RKO (cell line): ENCODE measurements at regions not wholly inside any gene's neighbourhood (a gene's known extent, or its start where the extent isn't known, plus 50 kb on each side); places are given as distances from the start of the nearest gene placed in this dataset.

Experiments used
- DNase-seq: peaks from one replicate; pipeline ENCODE4 v3.0.0-alpha.2; 2016; ENCODE audit warnings: low spot score

DNA sequence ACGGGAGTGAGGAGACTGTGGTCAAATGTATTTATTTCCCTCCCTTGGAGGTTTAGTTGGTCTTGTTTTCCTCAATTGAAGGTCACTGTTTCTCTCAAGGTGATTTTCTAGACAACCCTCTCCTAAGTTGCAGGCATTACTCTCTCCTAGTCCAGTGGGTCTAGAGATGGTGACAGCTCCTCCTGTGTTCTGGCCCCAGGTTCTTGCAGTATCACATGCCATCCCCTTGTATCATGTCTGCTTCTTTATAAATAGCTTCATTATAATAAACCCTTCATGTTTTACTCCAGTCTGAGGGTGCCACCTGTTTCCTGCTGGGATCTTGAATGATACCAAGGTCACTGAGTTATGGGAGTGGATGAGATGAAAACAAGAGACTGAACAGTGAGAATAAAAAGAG is 208.0 kb upstream of the KCNN2 start:
- no peak for DNase-seq

DNA sequence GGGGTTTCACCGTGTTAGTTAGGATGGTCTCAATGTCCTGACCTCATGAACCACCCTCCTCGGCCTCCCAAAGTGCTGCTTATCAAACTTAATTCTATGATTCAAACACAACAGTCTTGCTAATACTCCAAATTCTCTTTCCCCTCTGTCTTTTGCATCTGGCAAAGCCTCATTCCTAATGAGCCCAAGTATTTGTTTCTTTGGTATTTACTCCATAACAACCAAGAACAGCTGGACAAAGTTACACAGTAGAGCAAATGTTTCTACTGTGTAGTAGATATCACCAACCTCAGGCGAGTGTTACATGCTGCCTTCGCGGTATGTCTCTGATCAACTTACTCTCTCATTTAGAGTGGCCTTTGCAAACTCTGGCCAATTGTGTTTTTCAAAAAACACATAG is 195.8 kb upstream of the KCNN2 start:
- DNase-seq: no peak

DNA sequence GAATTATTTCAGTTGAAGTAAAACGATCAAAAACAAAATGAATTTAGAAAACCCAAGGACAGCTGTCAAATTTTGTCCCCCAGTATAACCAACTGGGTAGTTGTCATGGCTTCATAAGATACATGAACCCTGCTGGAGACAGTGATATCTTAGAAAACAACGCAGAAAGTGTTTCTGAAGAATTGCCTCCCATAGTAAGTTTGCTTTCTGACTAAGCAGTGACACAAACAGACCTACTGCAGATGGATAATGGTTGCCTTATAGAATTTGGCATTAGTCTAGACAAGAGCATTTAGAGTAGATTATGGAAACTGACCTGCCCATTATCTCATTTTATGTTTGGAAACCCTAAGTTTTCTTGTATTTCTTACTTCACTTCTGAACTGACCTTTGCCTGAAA is 187.7 kb upstream of the KCNN2 start:
- DNase-seq: no peak

DNA sequence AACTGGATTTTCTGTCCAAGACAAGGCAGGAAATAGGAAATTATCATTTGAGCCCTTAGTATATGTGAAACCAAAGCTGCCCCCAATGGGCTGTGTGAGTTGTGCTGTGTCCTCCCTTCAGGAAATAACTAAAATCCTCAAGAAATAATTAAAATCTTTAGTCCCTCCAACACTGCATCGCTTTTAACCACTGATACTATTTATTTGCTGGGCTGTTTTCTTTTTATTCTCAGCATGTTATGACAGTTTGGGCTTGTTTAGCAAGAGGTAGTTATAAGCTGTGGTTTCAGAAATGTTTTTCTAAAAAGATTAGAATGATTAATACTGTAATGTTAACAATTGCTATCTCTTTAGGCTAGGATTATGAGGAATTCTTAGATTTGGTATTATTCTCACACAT is 187.0 kb upstream of the KCNN2 start:
- no peak for DNase-seq

DNA sequence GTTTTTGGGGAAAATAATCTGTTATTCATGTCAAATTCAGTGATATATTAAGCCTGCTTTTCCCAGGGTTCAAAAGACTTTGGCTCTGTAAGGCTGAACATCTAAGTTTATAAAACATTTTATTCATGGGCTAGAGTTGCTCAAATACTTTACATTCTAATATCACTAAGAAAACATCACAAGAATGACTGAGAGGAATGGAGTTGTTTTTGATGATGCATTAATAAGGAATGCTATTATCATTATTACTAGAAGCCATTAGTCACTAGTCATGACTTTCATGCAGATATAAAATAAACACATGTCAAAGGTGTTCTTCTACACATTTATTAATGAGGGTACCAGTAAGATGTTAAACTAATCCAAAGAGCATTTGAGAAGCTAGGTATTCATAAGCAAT is 185.5 kb upstream of the KCNN2 start:
- peak; percentile 0 for DNase-seq

DNA sequence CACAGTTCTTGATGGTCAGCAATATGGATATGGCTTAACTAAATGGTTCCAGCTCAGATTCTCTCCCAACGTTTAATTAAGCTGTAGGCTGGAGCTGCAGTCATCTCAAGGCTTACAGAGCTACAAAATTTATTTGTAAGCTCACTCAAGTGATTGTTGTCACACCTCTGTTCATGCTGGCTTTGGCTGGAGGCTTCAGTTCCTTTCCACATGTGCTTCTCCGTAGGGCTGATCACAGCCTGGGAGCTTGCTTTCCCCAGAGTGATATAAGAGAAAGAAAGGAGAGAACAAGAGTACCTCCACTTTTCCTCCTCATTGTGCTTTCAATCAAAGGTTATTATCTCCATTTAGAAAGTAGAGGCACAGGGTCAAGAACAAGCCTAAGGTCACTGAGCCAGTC is 182.7 kb upstream of the KCNN2 start:
- DNase-seq: no peak

DNA sequence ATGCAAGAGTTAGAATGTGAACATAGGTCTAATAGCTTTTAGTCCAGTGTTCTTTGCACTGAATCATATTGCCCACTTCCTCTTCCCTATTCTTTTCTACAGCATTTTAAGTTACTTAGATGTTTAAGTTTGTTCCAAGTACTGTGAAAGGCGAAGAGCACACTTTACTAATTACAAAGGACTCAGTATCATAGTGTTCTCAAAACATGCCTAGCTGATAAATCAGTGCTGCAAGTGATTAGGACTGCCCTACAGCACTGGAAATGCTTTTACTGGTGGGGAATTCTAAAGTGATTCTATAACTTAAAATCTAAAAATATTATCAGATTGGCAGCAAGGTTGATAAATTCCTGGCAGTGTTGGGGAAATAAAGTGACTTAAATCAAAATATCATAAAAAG is 177.9 kb upstream of the KCNN2 start:
- DNase-seq: no peak

DNA sequence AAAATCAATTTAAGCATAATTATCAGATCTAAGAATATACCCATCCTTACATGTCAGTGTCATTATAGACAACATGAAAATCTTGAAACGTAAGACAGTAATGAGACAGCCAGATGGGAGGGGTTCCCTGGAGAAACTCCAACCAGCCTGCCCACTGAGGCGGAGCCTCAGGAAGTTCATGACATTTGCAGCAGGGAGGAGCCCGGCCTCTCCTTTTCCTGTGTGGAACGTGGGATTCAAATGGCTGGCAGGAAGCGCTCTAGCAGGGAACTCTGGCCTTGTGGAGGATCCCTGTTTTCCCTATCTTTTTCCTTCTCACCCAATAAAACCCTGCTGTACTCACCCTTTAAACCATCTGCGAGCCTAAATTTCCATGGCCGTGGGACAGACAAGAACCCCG is 176.6 kb upstream of the KCNN2 start:
- DNase-seq: peak; percentile 0

DNA sequence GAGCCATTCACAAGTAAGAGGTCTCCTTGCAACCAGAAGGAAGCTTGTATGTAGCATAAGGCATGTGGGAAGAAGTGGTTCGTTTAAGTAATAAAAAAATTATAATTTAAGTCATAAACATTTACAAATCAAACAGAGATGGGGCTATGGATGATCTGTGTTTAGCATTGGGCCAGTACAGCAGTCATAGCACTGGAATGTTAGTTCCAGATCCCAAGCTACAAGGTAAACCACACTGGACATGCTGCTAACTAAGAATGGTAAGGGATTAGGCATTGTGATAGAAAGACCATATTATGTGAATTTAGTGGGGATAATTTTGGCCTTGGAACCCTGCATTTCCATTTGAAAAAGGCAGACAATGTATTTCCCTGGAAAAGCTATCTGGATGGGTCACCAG is 170.4 kb upstream of the KCNN2 start:
- DNase-seq: no peak

DNA sequence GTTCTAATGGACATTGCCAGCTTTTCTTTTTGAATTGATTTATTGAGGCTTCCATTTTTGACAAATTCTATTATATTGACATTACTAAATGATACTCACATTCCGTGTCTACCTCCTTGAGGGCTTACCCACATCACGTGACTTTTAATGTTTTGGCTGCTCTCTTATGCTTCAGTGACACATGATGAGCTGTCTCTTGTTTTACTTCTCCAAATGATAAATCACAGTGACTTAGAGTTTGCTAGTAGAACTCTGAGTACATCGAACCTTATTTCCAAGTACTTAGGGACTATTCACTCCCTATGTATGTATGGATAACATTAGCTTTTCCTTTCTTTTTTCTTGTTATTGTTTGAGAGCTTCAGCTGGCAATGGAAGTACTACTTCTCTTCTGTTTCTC is 169.8 kb upstream of the KCNN2 start:
- peak; percentile 75 for DNase-seq

DNA sequence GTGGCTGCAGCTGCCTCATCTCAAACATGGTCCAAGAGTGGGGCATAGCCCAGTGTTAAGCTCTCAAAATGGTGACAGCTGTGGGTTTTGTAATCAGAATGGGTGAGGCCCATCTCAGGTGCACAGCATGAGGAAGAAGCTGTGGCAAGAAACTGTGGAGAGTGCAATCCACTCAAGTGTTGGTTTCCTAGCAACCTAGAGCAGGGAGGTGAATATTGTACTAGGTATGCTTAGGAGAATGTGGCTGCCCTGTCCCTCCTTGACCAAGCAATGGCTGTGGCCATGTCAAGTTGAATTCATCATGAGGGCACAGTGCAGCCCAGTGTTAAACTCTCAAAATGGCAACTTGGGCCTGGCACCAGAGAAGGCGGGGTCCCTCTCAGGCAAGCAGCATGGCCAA is 160.5 kb upstream of the KCNN2 start:
- DNase-seq: no peak

DNA sequence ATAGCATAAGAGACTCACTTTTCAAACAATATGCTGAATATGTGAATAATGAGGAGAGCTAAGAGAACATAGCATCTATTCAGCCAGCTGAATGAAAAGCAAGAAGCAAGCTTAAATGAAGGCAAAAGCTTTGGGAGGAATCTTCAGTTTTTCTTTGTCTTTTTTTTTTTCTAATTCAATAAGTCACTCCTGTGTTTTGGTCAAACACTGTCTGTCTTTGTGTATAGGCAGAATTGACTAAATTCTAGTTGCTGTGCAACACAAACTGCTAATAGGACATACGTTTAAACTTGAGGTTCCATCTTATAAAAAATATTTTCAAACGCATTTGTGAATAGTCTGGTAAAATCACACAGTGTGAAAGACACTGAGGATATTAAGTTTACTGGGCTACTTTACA is 156.9 kb upstream of the KCNN2 start:
- DNase-seq: no peak

DNA sequence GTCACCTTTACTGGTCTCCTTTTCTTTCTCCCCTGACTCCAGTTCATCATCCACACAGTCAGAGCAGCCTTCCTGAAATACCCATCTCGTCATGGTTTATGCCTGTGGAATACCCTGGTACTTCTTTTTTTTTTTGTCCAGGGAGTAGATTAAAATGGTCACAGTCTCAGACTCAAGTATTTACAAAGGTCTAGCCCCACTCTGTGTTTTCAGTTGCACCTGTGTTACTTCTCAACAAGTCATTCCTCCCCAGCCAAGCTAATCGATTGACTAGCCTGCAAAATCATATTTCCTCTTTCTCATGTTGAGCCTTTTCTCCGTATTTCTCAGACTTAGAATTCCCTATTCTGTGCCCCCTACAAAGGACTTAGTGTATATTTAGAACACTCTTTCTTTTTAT is 155.2 kb upstream of the KCNN2 start:
- no peak for DNase-seq

DNA sequence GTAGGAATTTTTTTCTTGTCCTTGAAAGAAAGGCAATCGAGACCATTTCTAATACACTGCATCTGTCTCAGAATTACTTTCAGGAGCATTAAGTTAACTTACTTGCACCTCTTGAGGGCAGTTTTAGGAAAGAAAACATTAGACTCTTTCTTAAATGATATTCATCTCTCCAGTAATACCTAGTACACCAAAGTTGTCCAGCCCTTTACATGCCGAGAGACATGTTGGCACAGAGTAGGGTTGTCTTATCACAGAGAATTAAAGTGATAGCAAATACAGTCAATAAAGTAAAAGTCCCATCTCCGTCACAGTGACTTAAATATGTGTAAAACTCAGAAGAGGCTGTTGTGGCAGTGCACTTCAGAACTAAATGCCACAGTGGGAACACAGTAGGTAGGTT is 154.3 kb upstream of the KCNN2 start:
- no peak for DNase-seq

DNA sequence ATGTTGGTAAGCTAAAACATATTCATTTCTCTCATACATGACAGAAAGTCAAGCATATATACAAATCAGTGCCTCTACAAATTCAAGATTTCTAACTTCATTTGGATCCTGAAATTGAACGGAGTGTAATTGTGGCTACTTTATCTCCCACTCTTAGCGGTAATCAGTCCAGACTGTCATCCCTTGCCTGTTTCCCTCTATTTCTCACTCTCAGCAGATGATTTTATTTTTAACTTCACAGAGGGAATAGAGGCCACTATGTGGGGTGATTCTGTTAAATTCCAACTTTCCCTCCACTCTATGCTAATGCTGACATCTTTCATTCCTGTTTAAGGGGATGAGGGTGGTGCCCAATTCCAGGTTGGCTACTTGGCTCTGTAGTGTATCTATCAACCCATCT is 153.8 kb upstream of the KCNN2 start:
- DNase-seq: no peak

DNA sequence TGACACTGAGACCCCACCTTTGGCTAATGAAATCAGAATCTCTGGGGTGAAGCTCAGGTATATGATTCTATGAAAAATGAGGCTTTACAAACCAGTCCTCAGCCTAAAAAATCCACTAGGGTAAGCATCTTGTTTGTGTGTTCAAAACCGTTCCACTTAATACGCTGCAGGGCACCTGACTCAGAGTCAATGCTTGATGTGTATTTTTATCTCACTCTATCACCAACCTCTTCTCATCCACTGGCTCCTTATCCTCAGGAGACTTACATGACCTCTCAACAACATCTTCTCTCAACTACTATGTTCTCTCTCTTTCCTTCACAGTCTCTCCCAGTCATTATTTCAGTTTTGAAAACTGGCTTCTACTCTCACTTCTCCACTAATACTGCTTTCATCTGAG is 153.3 kb upstream of the KCNN2 start:
- DNase-seq: no peak

DNA sequence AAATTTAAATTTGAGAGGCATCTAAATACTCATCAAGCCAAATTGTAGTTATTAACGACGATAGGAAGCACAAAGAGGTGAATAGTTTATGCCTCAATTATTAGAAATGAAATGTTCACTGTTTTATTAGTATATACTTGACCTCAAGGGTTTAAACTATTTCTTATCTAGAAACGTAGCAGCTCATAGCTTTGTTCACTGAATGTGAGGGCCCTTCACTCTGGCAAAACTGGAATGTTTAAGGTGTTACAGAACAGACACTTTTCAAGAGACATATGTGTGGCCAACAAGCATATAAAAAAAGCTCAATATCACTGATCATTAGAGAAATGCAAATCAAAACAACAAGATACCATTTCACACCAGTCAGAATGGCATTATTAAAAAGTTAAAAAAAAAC is 151.2 kb upstream of the KCNN2 start:
- DNase-seq: no peak

DNA sequence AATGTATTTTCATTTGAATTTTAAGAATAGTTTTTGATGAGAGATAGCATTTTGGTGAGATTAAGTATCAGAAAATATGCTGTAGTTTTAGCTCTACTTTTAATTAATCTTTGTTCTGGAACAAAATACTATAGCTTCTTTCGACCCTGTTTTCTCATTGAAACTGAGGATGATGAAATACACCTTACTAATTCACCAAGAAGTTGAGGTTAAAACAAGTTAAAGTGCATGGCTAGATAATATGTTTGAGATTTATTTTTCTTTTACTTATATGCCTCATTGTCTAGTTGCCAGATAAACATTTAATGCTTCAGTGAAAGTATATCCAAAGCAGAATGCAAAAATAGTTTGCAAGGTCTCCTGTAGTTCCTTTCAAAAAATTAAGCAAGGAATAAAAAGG is 140.1 kb upstream of the KCNN2 start:
- DNase-seq: no peak

DNA sequence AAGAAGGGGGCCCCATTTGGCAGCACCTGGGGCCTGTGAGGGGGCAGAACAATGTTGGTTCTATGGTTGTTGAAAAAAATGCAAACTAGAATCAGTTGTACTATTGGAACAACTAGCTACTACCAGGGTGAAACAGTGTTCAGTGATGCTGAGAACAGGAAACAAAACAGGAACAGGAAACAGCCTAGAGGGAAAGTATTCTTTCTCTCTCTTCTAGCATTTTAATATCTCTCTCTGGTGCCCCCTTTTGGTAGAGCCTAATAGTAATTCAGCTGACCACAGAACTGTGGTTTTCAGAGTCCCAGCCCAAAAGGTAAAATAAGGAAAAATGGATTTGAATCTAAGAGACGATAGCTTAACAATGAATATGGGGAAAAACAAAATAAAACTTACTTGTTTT is 138.0 kb upstream of the KCNN2 start:
- peak; percentile 21 for DNase-seq

DNA sequence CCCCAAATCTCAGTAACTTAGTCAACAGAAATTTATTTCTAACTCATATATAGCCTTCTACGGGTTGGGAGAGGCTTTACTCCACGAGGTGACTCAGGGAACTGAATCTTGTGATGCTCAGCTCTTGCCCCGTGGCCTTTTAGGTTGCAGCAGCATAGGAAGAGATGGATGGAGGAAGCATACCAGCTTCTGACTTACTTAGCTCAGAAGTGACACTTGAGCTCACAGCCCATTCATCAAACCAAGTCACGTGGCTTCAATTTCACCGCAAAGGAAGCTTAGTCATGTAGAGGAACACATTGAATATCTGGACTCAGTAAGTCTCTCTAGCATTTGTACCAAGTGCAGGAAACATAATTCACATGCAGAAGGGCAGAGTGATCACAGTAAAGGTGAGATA is 124.1 kb upstream of the KCNN2 start:
- peak; percentile 64 for DNase-seq

DNA sequence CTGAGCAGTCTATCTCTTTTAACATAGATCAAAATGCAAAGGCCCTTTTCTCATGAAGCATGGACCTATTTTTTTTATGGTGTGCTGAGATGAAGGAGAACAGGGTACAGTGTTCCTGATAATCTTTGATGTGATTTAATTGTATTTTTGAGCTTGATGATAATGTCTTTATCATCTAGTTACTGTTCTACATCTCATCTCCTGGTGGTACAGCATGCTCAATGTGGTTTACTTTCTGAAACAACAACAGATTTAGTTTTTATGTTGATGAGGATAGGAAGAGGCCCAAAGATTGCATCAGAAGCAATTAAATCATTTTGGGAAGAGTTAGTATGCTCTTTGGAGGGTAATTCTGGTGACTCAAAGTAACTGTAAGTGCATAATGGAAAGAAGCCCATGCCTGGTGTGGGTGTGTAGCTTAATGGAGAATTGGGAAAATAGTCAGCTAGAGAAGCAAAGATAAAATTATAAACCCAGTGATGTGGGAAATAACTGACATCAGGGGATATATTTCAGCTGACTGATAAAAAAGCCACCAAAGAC is 123.0 kb upstream of the KCNN2 start:
- no peak for DNase-seq

DNA sequence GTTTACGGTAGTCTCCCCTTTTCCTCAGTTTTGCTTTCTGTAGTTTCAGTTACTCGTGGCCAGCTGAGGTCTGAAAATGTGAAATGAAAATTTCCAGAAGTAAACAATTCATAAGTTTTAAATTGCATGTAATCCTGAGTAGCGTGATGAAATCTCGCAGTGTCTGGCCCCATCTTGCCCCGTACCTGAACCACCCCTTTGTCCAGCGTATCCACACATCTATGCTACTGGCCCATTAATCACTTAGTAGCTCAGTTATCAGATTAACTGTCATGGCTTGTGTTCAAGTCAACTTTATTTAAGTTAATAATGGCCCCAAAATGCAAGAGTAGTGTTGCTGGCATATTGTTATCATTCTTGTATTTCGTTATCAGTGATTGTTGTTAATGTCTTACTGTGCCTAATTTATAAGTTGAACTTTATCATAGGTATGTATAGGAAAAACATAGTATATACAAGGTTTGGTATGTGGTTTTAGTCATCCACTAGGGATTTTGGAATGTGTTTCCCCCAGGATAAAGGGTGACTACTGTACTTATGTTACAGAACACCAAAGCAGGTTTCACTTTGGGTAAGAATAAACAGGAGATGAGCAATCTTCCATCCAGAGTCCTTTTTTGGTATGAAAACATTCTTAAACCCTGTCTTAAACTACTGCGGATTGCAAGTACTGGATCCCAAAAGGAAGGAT is 118.4 kb upstream of the KCNN2 start:
- no peak for DNase-seq

DNA sequence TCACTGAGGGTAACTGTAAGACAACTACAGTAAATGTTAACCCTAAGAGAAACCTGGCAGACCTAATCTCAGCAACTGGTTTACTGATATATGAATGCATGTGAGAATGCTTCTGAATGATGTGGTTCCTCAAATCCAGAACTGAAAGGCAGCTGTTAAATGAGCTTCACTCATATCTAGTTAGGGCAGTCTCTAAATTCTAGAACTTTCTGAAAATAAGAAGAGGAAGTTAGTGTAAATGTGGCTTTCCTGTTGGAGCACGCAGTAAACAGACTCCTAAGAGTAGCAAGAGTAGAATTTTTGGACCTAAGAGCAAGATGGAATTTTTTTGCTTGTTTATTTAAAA is 117.9 kb upstream of the KCNN2 start:
- DNase-seq: no peak

DNA sequence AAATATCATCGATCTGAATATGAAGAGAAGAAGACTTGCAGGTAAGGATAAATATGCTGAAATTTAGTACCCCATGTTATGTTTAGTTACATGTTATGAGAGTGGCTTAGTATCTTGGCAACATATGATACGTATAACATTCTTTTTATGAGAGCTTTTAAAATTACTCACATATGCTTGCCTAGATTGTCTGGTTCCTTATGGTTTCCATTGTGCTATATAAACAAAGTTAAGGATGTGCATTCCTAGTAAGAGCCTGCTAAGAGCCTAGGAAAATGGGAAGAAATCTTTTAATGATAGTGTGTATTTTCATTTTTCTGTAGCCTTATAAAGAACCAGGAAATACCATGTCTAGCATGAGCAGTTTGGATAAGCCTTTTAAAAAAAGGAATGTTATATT is 112.0 kb upstream of the KCNN2 start:
- no peak for DNase-seq

DNA sequence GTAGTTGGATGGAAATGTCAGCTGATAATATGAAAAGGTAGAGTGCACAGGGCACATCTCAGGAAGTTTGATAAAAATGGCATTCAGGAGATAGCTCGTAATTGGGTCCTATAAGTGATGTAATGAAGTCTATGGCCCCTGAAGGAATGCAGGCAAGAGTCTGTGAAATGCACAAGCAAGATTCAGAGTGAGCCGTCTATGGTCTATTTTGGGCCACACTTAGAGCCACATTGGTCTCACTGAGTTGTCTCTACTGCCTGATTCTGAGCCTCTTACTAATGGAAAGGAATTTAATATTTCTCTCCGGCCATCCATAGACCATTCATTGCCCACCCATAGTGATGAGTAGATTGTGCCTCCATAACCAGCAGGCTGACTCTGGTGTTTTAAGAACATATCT is 111.3 kb upstream of the KCNN2 start:
- no peak for DNase-seq
